Heart left ventricle (tissue), 13 donors: ENCODE measurements at regions not wholly inside any gene's neighbourhood (a gene's known extent, or its start where the extent isn't known, plus 50 kb on each side); places are given as distances from the start of the nearest gene placed in this dataset.

Experiments
- CTCF ChIP-seq, 12 donors: fragments of 200-600 bp; sonication (generic) in 4 of 12; IDR thresholded peaks; one replicate each; pipeline versions ENCODE4 v1.5.0 to v1.8.0; 2018 to 2022; ENCODE audit warnings: antibody characterized with exemption in 12 of 12, mild to moderate bottlenecking in 5 of 12
- POLR2A ChIP-seq, 2 donors: fragments of 450-650 bp; IDR thresholded peaks; one replicate each; pipeline ENCODE4 v1.6.1; 2017; ENCODE audit warnings: antibody characterized with exemption in 2 of 2, mild to moderate bottlenecking in 2 of 2, moderate library complexity in 2 of 2
- donor health status: ischemic (EF 13 %, LVEDD 7.1; RV severe dilation, severe dysfunction).
- donor health status: DM: no; HTN: yes; CAD: no.
- donor health status: DM: no; HTN: no; CAD: no.
- donor health status: ischemic (EF 25% LVEDD 6.9; RV normal size, moderate dysfunction).
- donor health status: ischemic (EF 25% LVEDD 5.7; RV mildly dilated, moderate dysfunction).
- donor health status: ischemic (EF 35%, LVEDD 5.7; RV mildly dilated, moderate dysfunction).
- donor health status: nonischemic (EF 11% LVEDD 7.7; RV severe dilation, severe dysfunction).
- donor health status: DM: yes; HTN: yes; CAD: no.
- donor health status: PGD.
- donor health status: ischemic (EF 29% LVEDD 5.4; RV normal size, mild dysfunction).
- donor health status: nonischemic (EF 23%, LVEDD 6.1; RV moderate dilation, normal function).

GRCh38 chrX:79452881-79453280 lies 85.7 kb upstream of the ITM2A start:
- TF ChIP-seq CTCF (IDR thresholded peaks at IDR 0.05) (no peak), POLR2A (IDR thresholded peaks at IDR 0.05) (no peak)
